DOHH2 (cell line): ENCODE measurements at regions not wholly inside any gene's neighbourhood (a gene's known extent, or its start where the extent isn't known, plus 50 kb on each side); places are given as distances from the start of the nearest gene placed in this dataset.

Source experiments
- EZH2phosphoT487 ChIP-seq: fragments of 200-600 bp; sonication (generic); IDR thresholded peaks from 2 replicates; pipeline ENCODE4 v1.6.1; 2017; ENCODE audit warnings: borderline replicate concordance, mild to moderate bottlenecking, antibody characterized with exemption, low read length, moderate library complexity, mixed read lengths
- TF ChIP-seq, protein P1 (sequence below): fragments of 200-600 bp; sonication (generic); IDR thresholded peaks from one replicate; pipeline ENCODE4 v1.5.1; 2014; ENCODE audit warnings: antibody characterized with exemption, mild to moderate bottlenecking, low read depth, low read length; ENCODE audit not compliant: poor library complexity, severe bottlenecking

DNA sequence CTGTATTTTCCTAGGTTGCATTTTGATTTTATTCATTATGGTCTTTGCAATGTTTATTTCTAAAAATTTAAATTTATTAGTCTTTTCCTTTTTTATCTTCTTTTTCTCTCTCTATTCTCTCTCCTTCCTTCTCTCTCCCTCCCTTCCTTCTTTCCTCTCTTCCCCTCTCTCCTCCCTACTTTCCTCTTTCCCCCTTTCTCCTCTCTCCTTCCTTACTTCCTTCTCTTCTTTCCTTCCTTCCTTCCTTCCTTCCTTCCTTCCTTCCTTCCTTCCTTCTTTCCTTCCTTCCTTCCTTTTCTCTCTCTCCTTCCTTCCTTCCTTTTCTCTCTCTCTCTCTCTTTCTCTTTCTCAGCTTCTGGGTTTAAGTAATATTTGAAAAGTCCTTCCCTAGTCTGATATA lies 72.8 kb upstream of the RASGRF1 start:
- TF ChIP-seq, protein P1, sequence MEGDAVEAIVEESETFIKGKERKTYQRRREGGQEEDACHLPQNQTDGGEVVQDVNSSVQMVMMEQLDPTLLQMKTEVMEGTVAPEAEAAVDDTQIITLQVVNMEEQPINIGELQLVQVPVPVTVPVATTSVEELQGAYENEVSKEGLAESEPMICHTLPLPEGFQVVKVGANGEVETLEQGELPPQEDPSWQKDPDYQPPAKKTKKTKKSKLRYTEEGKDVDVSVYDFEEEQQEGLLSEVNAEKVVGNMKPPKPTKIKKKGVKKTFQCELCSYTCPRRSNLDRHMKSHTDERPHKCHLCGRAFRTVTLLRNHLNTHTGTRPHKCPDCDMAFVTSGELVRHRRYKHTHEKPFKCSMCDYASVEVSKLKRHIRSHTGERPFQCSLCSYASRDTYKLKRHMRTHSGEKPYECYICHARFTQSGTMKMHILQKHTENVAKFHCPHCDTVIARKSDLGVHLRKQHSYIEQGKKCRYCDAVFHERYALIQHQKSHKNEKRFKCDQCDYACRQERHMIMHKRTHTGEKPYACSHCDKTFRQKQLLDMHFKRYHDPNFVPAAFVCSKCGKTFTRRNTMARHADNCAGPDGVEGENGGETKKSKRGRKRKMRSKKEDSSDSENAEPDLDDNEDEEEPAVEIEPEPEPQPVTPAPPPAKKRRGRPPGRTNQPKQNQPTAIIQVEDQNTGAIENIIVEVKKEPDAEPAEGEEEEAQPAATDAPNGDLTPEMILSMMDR: no peak
- TF ChIP-seq EZH2phosphoT487: no peak
